A673 (cell line): ENCODE measurements at regions not wholly inside any gene's neighbourhood (a gene's known extent, or its start where the extent isn't known, plus 50 kb on each side); places are given as distances from the start of the nearest gene placed in this dataset.

Source experiments
- BruUV-seq: library from RNA; stranded (reverse); fragments of 400-500 nt; replicated peaks from 2 replicates; lab custom pipeline; 2021; lab: Mats Ljungman, UMichigan
- CTCF ChIA-PET: fragments of 300-600 bp; sonication (Branson Sonifier 250); formaldehyde crosslinking; loops from one replicate; lab custom pipeline; 2022; ENCODE audit warnings: antibody characterized with exemption; lab: Charles Lee
- POLR2A ChIA-PET: fragments of 300-600 bp; sonication (Branson Sonifier 250); formaldehyde crosslinking; loops from one replicate; lab custom pipeline; 2022; ENCODE audit warnings: antibody characterized with exemption; ENCODE audit not compliant: low non-redundant PET; lab: Charles Lee
- DNase-seq: peaks from one replicate; pipeline ENCODE4 v3.0.0-alpha.2; 2015; ENCODE audit warnings: low spot score
- H3K27ac ChIP-seq: fragments of 200-600 bp; sonication (generic); 2 replicates; pipeline ENCODE4 v1.5.1; 2016; ENCODE audit warnings: mixed run types, low read depth, mild to moderate bottlenecking, mixed read lengths, antibody characterized with exemption, low read length; ENCODE audit not compliant: poor library complexity, severe bottlenecking
- H3K27me3 ChIP-seq: fragments of 200-600 bp; sonication (generic); replicated peaks from 2 replicates; pipeline ENCODE4 v1.6.1; 2017; ENCODE audit warnings: mixed run types, low read depth, mild to moderate bottlenecking, mixed read lengths, antibody characterized with exemption, low read length; ENCODE audit not compliant: insufficient read depth, poor library complexity
- H3K36me3 ChIP-seq: fragments of 200-600 bp; sonication (generic); 2 replicates; pipeline ENCODE4 v1.6.1; 2016; ENCODE audit warnings: mixed run types, mild to moderate bottlenecking, mixed read lengths, antibody characterized with exemption, low read length; ENCODE audit not compliant: insufficient read depth, poor library complexity, severe bottlenecking
- H3K4me1 ChIP-seq: fragments of 200-600 bp; sonication (generic); 2 replicates; pipeline ENCODE4 v1.6.1; 2017; ENCODE audit warnings: mixed run types, mild to moderate bottlenecking, mixed read lengths, antibody characterized with exemption, low read length; ENCODE audit not compliant: insufficient read depth, poor library complexity, severe bottlenecking
- H3K4me3 ChIP-seq: fragments of 200-600 bp; sonication (generic); 2 replicates; pipeline ENCODE4 v1.5.1; 2016; ENCODE audit warnings: low read depth, mixed run types, mild to moderate bottlenecking, mixed read lengths, low read length; ENCODE audit not compliant: poor library complexity, severe bottlenecking
- H3K9me3 ChIP-seq: fragments of 200-600 bp; sonication (generic); 2 replicates; pipeline ENCODE4 v1.6.1; 2016; ENCODE audit warnings: mixed run types, low read depth, mild to moderate bottlenecking, mixed read lengths, antibody characterized with exemption, low read length; ENCODE audit not compliant: poor library complexity, severe bottlenecking
- CTCF ChIP-seq: fragments of 300-800, 200-600 bp; sonication (generic); conservative IDR thresholded peaks from 2 replicates; pipeline ENCODE4 v1.5.1; 2017; ENCODE audit warnings: low read depth, mild to moderate bottlenecking, antibody characterized with exemption, low read length, moderate library complexity, mixed read lengths
- EZH2 ChIP-seq: fragments of 200-600 bp; sonication (generic); IDR thresholded peaks from 2 replicates; pipeline ENCODE4 v1.6.1; 2017; ENCODE audit warnings: borderline replicate concordance, low read depth, mild to moderate bottlenecking, mixed read lengths, antibody characterized with exemption, low read length; ENCODE audit not compliant: poor library complexity, severe bottlenecking
- intact Hi-C: fragments of 100-400 bp; cut with micrococcal nuclease; formaldehyde crosslinking; loops from one replicate; pipeline ENCODE4 v1.10.0; 2022; ENCODE audit not compliant: unreplicated experiment

- H3K36me3 ChIP-seq = no peaks in the 10 kb centered on the region
- intact Hi-C loops = no loop called here
- H3K27ac ChIP-seq = no peak overlapping the region
- H3K4me1 ChIP-seq = no peaks in the 10 kb centered on the region
- no peak overlapping the region for H3K4me3 ChIP-seq
- POLR2A ChIA-PET = no interaction called here
- no peak for TF ChIP-seq CTCF
- TF ChIP-seq EZH2 = no peak
- CTCF ChIA-PET = no interaction called here
- peaks cover 13% of the 10 kb centered on the region for H3K27me3 ChIP-seq
- DNase-seq = no peak
- BruUV-seq = no TSS peak
- H3K9me3 ChIP-seq = no peaks in the 10 kb centered on the region
These were observed 557.1 kb upstream of the CADM1 start for GRCh38 chr11:116061322-116061721.

- Histone ChIP-seq H3K36me3 (no peaks in the 10 kb centered on the region), H3K27me3 (peaks cover 22% of the 10 kb centered on the region), H3K27ac (no peak overlapping the region), H3K4me3 (no peak overlapping the region), H3K4me1 (no peaks in the 10 kb centered on the region), H3K9me3 (no peaks in the 10 kb centered on the region)
- TF ChIP-seq CTCF (no peak), EZH2 (no peak)
- no peak for DNase-seq
- CTCF ChIA-PET = no interaction called here
- POLR2A ChIA-PET = no interaction called here
- intact Hi-C loops = no loop called here
- BruUV-seq = no TSS peak
These were observed 555.7 kb upstream of the CADM1 start for GRCh38 chr11:116059919-116060318.

GRCh38 chr11:116057000-116057399 is 552.8 kb upstream of the CADM1 start:
- ChIA-PET CTCF (no interaction called here), POLR2A (no interaction called here)
- intact Hi-C loops = no loop called here
- peaks cover 26% of the 10 kb centered on the region for H3K27me3 ChIP-seq
- no peak overlapping the region for H3K27ac ChIP-seq
- no peak for TF ChIP-seq CTCF
- no peak for TF ChIP-seq EZH2
- no TSS peak for BruUV-seq
- H3K9me3 ChIP-seq = no peaks in the 10 kb centered on the region
- no peak overlapping the region for H3K4me3 ChIP-seq
- DNase-seq = no peak
- no peaks in the 10 kb centered on the region for H3K36me3 ChIP-seq
- H3K4me1 ChIP-seq = no peaks in the 10 kb centered on the region
